ENCODE measurements at regions not wholly inside any gene's neighbourhood (a gene's known extent, or its start where the extent isn't known, plus 50 kb on each side); places are given as distances from the start of the nearest gene placed in this dataset.

GRCh38 chr3:193762657-193763056 is 169.6 kb downstream of the OPA1 start:
- TF ChIP-seq CTCF (IDR thresholded peaks at IDR 0.05) = no peak
- TF ChIP-seq POLR2A (IDR thresholded peaks at IDR 0.05) = no peak

Measured in prostate gland (tissue), 2 donors.